ENCODE measurements at regions not wholly inside any gene's neighbourhood (a gene's known extent, or its start where the extent isn't known, plus 50 kb on each side); places are given as distances from the start of the nearest gene placed in this dataset.

DNA sequence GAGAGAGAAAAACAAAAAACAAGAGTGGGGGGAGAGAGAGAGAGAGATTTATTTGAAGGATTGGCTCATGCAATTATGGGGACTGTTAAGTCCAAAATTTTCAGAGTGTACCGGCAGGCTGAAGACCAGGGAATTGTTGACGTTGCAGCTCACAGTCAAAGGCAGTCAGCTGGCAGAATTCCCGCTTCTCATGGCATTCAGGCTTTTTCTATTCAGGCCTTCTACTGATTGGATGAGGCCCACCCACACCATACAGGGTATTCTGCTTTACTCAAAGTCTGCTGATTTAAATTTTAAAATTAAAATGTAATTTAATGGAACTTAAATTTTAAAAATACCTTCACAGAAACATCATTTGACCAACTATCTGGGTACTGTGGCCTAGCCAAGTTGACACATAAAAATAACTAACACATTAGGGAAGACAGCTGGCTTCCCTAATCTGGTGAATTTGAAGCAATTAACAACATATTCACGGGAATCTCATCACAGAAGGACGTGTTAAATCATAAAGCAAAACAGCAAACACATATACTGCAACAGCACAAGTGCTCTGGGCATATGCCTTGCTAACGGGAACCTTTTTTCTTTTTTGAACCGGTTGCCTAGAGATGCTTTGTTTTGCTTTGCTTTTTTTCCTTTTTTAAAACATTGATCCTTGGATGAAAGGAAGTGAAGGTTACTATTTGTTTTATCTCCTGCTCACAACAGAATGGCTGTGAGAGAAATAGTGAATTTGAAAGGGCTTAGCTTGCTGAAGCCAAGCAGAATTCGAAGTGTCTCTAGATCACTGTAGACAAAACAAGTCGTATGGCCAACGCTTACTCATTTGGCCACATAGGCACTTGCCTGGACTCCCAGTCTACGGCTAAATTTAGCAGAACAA, 505.1 kb downstream of the IRS2 start:
- ChIA-PET CTCF (no interaction called here), POLR2A (no interaction called here)
- Histone ChIP-seq H3K9me3 (ENCODE audit: control insufficient read depth, insufficient read depth, low read depth, low read length) (no peaks in the 10 kb centered on the region), H3K4me1 (ENCODE audit: control insufficient read depth, insufficient read depth, low read length) (no peaks in the 10 kb centered on the region), H3K36me3 (ENCODE audit: control insufficient read depth in 2 of 2, insufficient read depth in 1 of 2, low read length in 2 of 2) (no peaks in the 10 kb centered on the region), H3K27ac (ENCODE audit: extremely low read depth, low read depth, low read length) (no peak overlapping the region), H3K4me3 (ENCODE audit: low read depth, low read length) (no peak overlapping the region)
- TF ChIP-seq GLI2 (tag by site-specific recombination; IDR thresholded peaks at IDR 0.05; ENCODE audit: borderline replicate concordance, low read depth): no peak
- no peak for TF ChIP-seq ZNF223 (tag by site-specific recombination; IDR thresholded peaks at IDR 0.05)
- TF ChIP-seq ZNF677 (tag by site-specific recombination; IDR thresholded peaks at IDR 0.05): no peak
- no peak for TF ChIP-seq ZNF701 (tag by site-specific recombination; IDR thresholded peaks at IDR 0.05)

DNA sequence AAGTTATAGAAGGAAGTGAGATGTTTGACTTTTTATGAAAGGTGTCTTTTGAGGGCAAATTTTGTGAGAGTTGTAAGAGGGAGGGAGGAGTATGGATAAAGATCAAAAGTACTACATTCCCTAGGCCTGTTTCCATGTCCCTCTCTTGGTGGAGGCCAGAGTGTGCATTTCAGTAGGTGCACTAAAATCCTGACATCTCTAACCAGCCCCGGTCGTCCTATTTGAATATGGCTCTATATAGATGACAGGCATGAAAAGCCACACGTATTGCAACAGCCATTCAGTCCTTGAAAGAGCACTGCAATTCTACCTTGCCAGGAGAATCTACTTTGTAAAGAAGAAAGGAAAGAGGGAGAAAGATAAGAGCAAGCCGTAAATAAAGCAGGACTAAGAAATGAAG, 510.1 kb downstream of the IRS2 start:
- TF ChIP-seq ZNF112 (tag by site-specific recombination; IDR thresholded peaks at IDR 0.05) (no peak), ZNF558 (tag by site-specific recombination; IDR thresholded peaks at IDR 0.05) (no peak), ZNF394 (tag by site-specific recombination; IDR thresholded peaks at IDR 0.05; ENCODE audit: borderline replicate concordance) (no peak), ZNF701 (tag by site-specific recombination; IDR thresholded peaks at IDR 0.05) (no peak), FEZF1 (tag by site-specific recombination; IDR thresholded peaks at IDR 0.05) (no peak)
- POLR2A ChIA-PET: no interaction called here
- Histone ChIP-seq H3K4me3 (ENCODE audit: low read depth, low read length) (no peak overlapping the region), H3K36me3 (ENCODE audit: control insufficient read depth in 2 of 2, insufficient read depth in 1 of 2, low read length in 2 of 2) (no peaks in the 10 kb centered on the region), H3K27ac (ENCODE audit: extremely low read depth, low read depth, low read length) (no peak overlapping the region), H3K9me3 (ENCODE audit: control insufficient read depth, insufficient read depth, low read depth, low read length) (no peaks in the 10 kb centered on the region), H3K4me1 (ENCODE audit: control insufficient read depth, insufficient read depth, low read length) (no peaks in the 10 kb centered on the region)
- CTCF ChIA-PET: no interaction called here

DNA sequence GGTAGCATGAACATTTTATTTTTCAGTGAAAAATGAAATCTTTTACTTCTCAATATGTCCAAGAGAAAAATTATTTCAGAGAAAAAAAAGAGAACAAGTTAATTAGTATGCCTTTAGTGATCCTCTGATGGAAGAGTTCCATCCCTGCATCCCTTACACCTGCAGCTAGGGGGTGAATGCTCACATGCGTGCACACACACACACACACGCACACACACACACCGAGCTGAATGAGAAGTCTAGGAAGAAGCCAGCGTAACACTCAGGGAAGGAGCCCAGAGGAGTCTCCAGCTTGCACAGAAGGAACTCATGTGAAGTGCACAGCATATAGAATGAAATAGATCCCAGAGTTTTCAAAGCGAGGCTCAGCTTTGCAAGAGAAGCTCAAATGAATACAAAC, 510.5 kb downstream of the IRS2 start:
- ChIA-PET POLR2A (interaction anchor here (0.7 kb wide), 1 partner anchor 17 kb away, joined by 3 read pairs; no protein-coding TSS in a partner anchor), CTCF (no interaction called here)
- TF ChIP-seq ZNF132 (tag by site-specific recombination; IDR thresholded peaks at IDR 0.05; ENCODE audit: borderline replicate concordance) (no peak), ZNF16 (tag by site-specific recombination; IDR thresholded peaks at IDR 0.05; ENCODE audit: low read depth) (no peak), PRDM2 (tag by site-specific recombination; IDR thresholded peaks at IDR 0.05; ENCODE audit: borderline replicate concordance) (no peak), ZSCAN30 (tag by site-specific recombination; IDR thresholded peaks at IDR 0.05) (no peak), YY2 (tag by site-specific recombination; IDR thresholded peaks at IDR 0.05) (no peak), ZSCAN18 (tag by site-specific recombination; IDR thresholded peaks at IDR 0.05) (no peak), ZBTB17 (tag by site-specific recombination; IDR thresholded peaks at IDR 0.05) (no peak), ELK4 (IDR thresholded peaks at IDR 0.05; ENCODE audit: borderline replicate concordance, low read depth, low read length) (no peak), ZNF571 (tag by site-specific recombination; IDR thresholded peaks at IDR 0.05) (no peak), ZNF211 (tag by site-specific recombination; IDR thresholded peaks at IDR 0.05; ENCODE audit: low read depth) (no peak), ZNF274 (IDR thresholded peaks at IDR 0.05; ENCODE audit: low read length) (no peak), ZNF274 (tag by site-specific recombination; IDR thresholded peaks at IDR 0.05; ENCODE audit: borderline replicate concordance) (no peak), KLF9 (tag by site-specific recombination; IDR thresholded peaks at IDR 0.05; ENCODE audit: low read depth) (no peak), ZNF529 (tag by site-specific recombination; IDR thresholded peaks at IDR 0.05; ENCODE audit: insufficient replicate concordance) (no peak)
- no peaks in the 10 kb centered on the region for H3K4me1 ChIP-seq (ENCODE audit: control insufficient read depth, insufficient read depth, low read length)
- no peaks in the 10 kb centered on the region for H3K9me3 ChIP-seq (ENCODE audit: control insufficient read depth, insufficient read depth, low read depth, low read length)
- H3K4me3 ChIP-seq (ENCODE audit: low read depth, low read length): no peak overlapping the region
- H3K36me3 ChIP-seq (ENCODE audit: control insufficient read depth in 2 of 2, insufficient read depth in 1 of 2, low read length in 2 of 2): no peaks in the 10 kb centered on the region
- H3K27ac ChIP-seq (ENCODE audit: extremely low read depth, low read depth, low read length): no peak overlapping the region
